GM12873 (cell line): ENCODE measurements at regions not wholly inside any gene's neighbourhood (a gene's known extent, or its start where the extent isn't known, plus 50 kb on each side); places are given as distances from the start of the nearest gene placed in this dataset.

Experiments used
- TF ChIP-seq, protein P1 (sequence below): IDR thresholded peaks from 2 replicates; pipeline ENCODE4 v1.5.1; 2012; ENCODE audit warnings: low read depth, mild to moderate bottlenecking, moderate library complexity, low read length, control low read depth; ENCODE audit not compliant: insufficient read depth; ENCODE audit errors: missing control alignments

DNA sequence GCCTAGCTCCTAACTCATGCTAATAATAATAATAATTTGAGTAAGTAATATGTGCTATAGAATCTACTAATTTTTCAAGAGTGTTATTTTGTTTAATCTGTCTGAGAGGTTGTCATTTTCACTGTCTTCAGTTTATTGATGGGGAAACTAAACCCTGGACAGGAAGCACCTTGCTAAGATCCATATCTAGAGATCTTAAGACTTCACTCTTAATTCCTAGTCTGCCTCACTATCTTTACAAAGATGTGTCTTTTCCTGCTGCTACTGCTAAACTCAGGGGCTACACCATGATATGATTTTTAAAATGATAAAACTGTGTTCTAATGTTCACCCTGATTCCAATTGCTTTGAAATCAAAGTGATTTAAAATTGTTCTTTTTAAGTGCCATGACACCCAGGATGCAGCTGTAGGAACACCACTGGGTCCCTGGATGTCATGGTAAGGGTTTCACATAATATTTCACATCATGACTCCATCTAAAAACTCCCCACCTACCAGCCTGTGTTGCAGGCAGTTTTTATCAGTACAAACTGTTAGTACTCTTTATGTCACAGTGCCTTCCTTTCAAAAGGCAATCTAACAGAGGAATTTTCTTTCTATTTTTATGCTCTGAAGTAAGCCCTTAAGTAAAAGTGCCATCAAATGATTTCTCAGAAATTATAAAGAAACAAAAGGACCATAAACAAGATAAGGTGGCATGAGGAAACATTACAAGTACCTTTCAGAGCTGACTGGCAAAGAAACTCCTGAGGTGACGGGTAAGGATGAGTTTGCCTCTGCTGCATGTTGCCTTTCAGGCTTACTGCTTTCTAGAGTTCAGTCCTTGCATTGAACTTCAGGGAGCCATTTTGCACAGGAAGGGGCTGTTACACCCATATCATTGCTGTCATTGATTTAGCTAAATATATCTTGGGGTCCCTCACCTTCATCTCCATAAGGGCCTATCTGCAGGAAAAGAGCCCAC lies 160.1 kb upstream of the SATB1 start:
- TF ChIP-seq, protein P1, sequence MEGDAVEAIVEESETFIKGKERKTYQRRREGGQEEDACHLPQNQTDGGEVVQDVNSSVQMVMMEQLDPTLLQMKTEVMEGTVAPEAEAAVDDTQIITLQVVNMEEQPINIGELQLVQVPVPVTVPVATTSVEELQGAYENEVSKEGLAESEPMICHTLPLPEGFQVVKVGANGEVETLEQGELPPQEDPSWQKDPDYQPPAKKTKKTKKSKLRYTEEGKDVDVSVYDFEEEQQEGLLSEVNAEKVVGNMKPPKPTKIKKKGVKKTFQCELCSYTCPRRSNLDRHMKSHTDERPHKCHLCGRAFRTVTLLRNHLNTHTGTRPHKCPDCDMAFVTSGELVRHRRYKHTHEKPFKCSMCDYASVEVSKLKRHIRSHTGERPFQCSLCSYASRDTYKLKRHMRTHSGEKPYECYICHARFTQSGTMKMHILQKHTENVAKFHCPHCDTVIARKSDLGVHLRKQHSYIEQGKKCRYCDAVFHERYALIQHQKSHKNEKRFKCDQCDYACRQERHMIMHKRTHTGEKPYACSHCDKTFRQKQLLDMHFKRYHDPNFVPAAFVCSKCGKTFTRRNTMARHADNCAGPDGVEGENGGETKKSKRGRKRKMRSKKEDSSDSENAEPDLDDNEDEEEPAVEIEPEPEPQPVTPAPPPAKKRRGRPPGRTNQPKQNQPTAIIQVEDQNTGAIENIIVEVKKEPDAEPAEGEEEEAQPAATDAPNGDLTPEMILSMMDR = no peak

DNA sequence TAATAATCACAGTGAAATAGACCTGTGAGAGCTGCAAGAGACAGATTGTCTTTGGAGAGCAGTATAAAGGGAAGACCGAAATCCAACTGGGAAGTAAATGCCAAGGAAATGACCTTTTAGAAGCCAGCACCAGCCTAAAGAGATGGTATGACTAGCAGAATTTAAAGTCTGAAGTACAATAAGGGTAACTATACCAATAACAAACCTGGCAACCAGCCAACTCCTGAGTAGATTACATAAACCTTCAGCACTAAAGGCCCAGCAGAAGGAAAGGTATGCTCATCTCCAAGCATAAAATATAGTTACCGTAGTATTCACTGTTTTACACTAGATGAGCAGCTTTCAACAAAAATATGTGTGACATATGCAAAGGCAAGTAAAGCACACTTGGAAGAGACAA lies 155.1 kb upstream of the SATB1 start:
- TF ChIP-seq, protein P1 = no peak

DNA sequence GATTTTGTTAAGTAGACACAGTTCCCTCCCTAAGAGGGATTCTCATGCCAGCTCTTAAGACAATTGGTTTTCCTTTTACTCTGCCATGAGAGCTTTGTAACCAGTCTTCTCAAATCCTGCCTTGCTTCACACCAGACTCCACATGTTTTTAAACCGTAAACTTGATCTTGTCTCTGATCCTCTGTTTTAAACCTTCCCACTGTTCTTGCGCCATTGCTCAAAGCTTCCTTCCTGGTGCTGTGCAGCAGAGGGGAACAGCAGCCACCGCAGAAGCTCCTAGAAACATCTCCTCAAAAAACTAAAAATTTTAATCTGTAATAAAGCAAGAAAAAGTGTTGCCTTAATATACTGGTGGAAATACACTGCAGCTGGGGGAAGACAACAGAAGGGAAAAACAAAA lies 154.5 kb upstream of the SATB1 start:
- TF ChIP-seq, protein P1 = no peak

GRCh38 chr3:18575573-18575972 lies 150.4 kb upstream of the SATB1 start:
- TF ChIP-seq, protein P1 = no peak

DNA sequence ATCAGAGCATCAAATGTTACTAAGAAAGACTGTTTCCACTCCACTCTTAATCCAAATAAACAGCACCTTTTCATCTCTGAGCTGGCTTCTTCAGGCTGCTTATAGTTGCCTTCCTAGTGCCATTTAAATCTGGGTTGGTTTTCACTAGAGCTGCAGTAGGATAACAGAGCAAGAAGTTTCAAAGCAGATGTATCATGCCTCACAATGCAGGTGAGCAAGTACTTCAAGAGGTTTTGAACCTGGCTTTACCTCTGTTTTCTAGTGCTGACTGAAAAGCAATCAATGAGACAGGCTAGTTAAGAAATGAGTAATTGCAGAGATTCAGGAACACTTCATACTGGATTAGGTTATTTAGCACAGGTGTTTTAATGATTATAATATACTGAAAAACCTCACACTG lies 147.7 kb upstream of the SATB1 start:
- TF ChIP-seq, protein P1 = no peak

GRCh38 chr3:18567293-18567692 lies 142.2 kb upstream of the SATB1 start:
- TF ChIP-seq, protein P1 = no peak

GRCh38 chr3:18562364-18563154 lies 137.4 kb upstream of the SATB1 start:
- TF ChIP-seq, protein P1 = no peak
